Left renal pelvis (tissue), 4 donors: ENCODE measurements at regions not wholly inside any gene's neighbourhood (a gene's known extent, or its start where the extent isn't known, plus 50 kb on each side); places are given as distances from the start of the nearest gene placed in this dataset.

Experiments used
- DNase-seq, 4 donors: peaks; one replicate each; pipeline ENCODE4 v3.0.0-alpha.2; 2013; ENCODE audit warnings: low read depth in 4 of 4, low spot score in 3 of 4

DNA sequence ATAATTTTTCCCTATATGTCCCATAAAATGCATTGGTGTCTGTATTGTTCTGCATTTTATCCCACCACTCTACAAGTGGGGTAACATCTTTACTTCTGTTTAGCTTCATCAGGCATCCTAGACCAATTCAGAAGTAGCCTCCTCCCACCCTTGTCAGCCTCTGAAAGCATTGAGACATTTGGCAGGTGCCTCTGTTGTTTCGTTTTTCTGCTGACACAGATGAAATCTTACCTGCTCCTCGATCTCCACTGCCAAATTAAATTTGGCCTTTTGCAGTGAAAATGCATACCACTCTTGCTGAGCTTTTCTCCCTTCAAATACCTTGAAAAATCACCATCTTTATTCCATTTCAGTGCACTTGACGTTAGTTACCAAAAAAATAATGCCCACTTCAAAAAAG, 83.5 kb upstream of the STARD13 start:
- DNase-seq, result no peak

DNA sequence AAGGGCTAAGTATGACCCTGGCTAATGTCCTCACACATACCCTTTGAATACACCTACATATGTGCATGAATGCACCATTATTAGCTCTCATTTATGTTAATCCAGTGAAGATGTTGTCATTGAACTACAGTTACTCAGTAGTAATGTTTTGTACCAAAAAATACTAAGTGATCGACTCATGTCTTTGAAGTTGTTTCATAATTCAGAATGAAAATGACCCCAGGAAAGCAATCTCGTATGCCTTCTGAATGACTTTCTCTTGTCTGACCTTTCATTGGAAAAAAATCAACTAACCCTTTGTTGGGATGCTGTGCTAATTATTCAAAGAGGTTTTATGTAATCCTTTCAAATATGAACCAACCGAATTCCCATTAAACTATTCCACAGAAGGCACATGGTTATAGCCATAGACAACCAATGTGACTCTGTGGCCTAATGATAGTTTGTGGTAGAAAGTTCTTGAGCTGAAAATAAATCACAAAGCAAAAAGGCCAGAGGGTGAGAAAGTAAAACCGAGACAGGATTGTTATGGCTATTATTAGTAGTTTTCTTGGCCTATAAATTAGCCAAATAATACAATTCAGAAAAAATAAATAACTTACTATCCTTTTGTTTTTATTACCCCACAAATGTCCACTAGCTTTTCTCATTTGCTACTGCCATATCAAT, 86.8 kb upstream of the STARD13 start:
- no peak for DNase-seq

DNA sequence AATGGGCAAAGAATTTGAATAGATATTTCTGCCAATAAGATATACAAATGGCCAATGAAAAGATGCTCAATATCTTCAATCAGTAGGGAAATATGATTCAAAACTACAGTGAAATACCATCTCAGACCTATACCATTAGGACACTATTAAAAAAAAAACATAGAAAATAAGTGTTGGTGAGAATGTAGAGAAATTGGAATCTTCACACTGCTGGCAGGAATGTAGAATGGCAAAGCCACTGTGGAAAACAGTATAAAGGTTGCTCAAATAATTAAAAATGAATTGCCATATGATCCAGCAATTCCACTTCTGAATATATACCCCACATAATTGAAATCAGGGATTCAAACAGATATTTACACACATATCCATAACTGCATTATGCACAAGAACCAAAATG, 88.1 kb upstream of the STARD13 start:
- DNase-seq, result no peak

DNA sequence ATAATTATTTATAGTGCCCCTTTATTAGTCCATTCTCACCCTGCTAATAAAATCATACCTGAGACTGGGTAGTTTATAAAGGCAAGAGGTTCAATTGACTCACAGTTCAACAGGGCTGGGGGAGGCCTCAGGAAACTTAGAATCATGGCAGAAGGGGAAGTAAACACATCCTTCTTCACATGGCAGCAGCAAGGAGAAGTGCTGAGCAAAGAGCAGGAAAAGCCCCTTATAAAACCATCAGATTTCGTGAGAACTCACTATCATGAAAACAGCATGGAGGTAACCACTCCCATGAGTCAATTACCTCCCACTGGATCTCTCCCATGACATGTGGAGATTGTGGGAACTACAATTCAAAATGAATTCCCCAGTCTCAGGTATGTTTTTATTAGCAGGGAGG, 89.9 kb upstream of the STARD13 start:
- DNase-seq, result no peak

DNA sequence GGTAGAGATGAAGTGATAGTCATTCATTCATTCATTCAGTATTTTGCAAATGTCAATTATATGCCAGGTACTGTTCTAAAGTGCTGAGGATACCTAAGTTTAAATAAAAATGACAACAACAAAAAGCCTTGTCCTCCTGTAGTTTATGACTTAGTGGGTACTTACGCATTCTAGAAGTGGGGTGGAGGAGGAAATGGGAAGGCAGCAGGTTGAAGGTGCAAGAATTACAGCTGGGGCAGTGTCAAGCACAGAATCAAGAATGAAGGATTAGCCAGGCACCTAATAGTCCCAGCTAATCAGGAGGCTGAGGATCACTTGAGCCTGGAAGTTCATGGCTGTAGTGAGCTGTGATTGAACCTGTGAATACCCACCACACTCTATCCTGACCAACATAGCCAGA, 90.7 kb upstream of the STARD13 start:
- no peak for DNase-seq

DNA sequence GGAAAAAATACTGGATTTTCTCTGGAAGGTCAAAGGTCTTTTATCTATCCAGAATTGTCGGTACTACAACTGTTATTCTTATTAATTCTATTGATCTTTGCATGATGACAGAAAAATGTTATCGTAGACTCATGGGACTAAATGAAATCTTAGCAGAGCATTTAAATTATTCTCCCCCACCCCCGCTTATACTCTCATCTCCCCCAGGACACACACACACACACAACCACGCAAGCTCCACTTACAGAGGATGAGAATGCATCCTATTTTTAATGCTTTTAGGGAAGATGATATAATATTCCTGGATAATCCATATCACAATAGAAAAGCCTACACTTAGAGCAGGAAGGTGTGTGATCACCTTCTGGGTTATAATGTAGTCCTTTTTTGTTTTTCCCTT, 91.9 kb upstream of the STARD13 start:
- no peak for DNase-seq

DNA sequence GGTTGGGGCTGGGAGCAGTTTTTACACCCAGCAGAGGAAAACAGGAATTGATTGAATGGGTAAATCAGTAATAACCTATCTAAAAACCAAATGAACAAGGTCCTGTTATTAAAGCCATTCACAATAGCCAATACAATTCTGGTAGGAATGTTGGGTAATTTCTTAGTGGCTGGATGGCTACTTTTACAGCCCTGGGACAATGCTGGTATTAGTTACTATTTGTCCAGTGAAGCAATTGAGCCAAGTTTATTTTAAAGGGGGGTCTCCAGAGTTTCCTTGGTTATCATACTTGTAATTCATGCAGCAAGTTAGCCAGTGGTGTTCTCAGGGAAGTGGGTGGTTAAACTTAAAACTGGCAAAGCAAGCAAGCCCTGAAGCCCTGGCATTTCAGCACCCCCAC, 92.3 kb upstream of the STARD13 start:
- DNase-seq, result no peak

DNA sequence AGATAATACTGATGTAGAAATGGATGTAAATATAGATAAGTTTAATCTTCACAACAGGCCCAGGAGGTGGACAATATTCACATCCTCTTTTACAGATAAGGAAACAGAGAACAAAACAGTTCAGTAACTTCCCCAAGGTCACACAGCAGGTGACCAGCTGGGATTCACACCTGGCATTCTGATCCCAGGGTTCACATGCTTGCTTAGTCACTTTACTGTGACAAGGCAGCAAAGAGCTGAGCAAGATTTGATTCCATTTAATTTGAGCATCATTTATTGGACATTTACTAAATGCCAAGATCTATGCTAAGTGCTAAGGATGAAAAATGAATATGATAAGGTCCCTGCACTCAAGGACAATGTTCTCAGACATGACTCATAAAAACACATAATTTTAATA, 94.1 kb upstream of the STARD13 start:
- no peak for DNase-seq

DNA sequence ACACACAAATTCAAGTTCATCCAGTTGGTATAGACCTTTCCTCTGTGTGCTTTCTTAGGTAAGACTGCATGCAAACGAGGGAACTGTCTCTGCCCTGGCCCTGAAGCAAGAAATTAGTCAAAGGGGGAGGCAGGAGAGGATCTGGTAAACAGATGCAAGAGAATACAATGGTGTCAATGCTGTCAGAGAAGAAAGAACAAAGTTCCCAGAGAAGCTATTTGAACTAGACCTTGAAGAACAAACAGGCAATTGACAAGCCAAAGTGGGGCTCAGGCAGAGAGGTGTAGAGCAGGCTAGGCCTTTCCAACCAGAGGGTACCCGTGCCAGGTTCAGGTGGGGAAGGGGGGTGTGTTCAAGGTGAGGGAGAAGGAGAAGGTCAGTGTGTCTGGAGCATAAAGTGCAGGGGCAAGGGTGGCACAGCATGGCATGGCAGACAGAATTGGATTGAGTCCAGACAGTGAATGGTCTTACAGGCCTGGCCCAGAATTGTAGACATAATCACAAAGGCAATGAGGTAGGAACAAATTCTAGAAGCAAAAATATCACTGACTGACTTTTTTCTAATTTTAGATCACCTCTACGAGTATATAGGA, 95.0 kb upstream of the STARD13 start:
- no peak for DNase-seq

DNA sequence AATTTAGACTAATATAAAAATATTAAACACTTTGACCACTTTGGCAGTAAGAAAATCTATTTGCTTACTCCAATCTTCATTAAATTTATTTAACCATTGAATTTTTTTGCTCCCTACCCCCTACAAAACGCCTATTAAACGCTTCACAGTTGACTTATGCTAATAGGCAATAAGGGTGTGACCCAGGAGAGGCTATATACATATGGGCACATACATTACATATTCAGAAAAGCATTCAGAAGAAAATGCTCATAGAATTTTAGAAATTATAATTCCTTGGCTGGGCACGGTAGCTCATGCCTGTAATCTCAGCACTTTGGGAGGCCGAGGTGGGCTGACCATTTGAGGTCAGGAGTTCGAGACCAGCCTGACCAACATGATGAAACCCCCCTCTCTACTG, 95.6 kb upstream of the STARD13 start:
- DNase-seq, result no peak

DNA sequence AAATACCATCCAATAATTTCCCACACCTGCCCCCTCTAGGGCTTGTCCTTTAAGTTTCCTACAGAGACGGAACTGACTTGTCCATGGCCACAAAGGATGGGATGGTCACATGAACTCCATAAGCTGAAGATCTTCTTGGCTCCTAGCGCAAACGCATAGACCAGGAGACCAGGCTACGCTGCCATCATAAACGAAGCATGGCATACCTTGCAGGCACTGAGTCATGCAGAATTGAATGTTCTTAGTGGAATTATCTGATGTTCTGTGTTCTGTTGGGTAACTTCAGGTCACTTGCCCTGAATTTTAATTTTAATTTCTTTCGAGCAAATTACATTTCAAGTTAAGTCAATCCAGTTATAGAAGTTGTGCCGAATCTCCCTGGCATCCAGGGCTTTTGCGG, 96.4 kb upstream of the STARD13 start:
- no peak for DNase-seq

DNA sequence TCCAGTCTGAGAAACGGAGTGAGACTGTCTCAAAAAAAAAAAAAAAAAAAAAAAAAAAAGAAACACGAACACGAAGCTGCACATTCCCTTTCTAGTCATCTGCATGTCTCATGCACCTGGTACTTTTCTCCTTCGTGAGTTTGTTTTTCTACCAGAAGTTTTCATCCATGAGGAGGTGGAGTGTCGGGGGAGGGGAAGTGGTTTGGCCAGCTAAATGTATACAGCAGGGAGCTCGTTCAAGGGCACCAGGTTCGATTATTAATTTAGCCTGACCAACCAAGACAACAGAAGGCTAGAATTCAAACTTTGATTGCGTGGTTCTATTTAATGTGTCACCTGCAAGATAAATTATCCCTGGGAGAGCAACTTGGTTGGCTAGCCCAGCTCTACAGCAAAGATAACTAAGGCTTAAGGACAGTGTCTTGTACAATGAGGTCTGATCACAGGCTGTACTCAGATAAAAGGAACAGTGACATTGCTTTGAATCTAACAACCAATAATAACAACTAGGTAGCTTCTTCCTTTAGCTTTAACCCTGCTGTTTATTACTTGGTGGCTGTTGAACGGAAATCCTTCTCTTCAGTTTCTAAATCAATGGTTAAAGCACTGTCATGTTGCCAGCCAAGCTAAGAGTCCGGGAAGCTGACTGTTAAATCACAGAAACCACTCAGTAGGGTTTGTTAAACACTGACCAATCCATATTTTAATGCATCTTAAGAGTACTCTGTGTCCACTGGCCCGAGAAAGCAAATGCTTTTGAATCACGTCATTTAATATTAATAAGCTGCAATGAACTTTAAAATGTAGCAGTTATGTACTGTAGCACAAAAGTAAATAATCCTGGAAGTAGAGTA, 98.4 kb upstream of the STARD13 start:
- DNase-seq, result no peak

DNA sequence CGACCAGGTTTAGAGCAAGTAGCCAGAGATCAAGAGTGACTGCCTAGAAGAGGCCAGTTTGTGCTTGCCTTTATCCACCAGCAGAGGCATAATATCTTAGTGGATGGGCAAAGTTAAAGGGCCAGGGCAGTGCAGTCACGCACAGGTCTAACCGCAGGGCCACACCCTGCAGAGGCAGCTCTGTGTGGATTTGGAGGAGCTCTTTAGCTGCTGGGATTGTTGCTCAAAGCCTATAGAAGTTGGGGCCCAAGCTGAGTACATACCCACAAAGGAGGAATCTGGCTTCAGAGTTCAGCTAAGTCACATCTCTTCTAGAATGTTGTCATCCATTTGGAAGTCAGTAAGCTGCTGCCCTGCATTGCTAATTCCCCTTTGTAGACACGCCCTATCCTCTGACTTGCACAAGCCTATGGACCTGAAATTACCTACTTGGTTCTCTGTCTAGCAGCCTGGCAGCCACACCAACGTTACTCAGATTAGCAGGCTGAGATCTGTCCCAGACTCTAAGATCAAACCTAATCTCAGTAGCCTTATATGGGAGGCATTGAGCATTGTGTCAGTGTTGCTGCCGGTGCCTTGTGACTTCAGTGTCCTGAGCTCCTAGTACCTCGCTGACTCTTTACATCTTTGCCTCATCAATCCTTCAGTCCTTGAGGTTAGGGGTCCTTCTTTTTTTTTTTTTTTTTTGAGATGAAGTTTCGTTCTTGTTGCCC, 102.9 kb upstream of the STARD13 start:
- DNase-seq, result no peak

DNA sequence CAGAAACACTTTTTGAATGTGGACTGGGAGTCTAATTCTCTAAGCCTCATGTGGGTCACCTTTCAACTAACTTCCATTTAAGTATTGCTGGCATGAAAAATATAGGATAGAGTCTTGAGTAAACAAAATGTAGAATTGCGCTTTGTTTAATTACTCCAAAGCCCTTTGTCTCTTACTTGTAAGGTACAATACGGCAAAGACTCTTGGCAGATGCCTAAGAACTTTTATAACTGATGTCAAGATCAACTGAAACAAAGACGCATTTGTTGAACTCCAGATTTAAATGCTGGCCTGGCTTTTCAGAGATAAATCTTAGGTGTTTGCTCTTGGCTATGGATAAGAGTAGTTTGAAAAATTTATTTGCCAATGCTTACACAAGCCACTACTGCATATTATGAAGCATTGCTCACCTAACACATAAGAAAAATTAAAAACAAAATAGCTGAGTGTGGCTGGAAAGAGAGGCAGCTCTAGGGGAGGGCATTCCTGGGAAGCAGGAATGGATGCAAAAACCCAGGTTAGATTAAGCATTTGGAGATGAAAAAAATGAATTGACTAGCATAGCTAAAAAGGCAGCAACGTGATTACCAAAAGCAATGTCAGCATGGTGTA, 107.3 kb upstream of the STARD13 start:
- no peak for DNase-seq

DNA sequence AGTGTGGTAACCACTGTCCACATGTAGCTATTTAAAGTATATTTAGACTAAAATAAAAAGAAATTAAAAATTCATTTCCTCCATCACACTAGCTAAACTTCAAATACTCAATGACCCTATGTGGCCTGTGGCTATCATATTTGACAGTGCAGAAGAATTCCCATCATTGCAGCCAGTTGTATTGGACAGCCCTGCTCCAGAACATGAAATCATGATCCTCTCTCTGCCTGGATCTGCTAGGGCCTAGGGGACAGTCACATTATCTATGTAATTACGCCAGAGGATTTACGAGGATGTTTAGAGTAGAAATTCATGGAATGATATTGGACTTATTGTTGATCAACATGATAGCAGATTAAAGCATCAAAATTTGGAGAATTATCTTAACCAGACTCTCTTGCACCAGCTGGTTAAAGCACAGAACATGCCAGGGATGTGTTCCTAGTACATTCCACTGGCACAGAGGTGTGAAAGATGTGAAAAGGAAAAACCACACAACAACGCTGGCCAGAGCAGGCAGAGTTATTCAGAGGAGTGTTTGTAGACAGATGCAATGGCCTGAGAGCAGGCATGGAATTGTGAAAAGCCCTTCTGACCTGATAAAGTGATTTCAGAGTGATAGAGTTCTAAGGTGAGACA, 108.9 kb upstream of the STARD13 start:
- DNase-seq, result no peak

DNA sequence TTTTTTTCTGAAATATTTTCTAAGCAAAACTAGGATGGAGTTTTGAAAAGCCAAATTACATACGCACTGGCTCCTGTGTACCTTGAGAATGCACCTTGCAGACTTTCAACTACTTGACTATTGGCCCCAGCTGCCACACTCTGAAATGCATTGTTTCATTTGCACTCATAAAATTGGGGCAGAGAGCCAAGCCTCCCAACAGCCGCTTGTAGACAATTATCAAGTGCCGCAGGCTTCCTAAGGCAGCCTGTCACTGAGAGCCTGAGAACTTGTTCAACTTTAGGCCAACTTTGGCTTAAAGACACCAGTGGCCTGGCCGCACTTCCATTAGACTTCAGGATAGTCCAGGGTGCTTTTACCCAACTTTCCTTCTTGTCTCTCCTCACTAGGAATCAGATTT, 115.7 kb upstream of the STARD13 start:
- no peak for DNase-seq

DNA sequence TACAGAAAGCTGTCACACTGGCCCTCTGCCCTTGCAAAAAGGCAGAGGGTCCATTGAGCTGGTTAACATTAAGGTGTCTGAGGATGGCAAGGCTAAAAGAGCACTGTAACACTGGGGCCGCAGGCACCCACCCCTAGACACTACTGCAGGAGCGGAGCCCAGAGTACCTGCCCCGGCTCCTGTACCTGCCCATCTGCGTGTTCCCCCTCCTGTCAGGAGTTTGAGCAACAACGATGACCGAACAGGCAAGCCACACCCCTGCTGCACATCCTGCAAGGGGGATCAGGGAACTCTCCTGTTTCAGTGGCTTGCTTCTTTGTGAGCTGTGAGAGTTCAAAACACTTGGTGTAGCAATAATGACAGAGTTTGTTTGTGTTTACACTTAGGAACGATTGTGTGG, 117.4 kb upstream of the STARD13 start:
- no peak for DNase-seq

DNA sequence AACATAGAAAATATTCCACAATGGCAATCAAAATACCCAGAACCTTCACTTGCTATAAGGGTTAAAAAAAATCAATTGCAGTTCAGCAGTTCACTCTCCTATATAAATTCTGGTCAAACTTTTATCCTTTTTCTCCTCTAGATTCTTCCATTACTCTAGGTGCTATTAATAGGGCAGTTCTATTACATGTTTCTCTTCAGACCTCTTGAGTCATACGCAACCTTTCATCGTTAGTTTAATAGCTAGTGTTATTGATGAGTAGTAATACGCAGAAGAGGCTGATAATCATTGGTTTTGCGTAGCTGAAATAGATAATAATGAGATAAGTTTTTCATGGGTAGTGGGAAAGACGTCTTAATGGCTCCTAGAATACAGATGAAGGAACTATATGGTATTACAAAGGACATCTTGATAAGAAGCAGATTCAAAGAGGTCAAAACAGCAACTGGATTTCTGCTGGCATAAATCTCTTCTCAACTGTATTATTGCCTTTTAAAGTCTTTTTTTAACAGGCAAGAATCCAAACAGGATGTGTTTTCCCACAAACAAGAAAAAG, 118.3 kb upstream of the STARD13 start:
- no peak for DNase-seq

DNA sequence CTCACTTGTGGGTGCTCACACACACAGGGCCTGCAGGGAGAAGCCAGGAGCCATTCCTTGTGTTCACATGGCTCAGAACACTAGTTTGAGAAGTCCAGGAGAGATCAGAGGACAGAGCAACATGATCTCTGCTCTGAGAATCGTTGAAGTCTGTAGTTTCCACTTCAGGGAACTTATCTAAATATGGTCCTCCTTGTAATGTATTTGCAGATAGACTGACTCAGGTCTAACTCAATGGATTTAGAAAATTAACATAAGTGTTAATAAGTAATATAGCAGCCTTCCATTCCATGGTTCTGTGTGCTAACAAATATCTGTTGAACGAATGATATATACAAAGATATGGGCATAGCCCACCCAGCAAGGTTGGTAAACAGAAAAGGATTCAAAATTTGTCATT, 119.8 kb upstream of the STARD13 start:
- DNase-seq, result no peak
